GM19328 (cell line): ENCODE measurements at regions not wholly inside any gene's neighbourhood (a gene's known extent, or its start where the extent isn't known, plus 50 kb on each side); places are given as distances from the start of the nearest gene placed in this dataset.

Source experiments
- ATAC-seq: cut with Tn5 transposase; IDR thresholded peaks from one replicate; pipeline ENCODE4 v1.9.1; 2021; ENCODE audit warnings: mild to moderate bottlenecking, moderate library complexity; ENCODE audit not compliant: unreplicated experiment

DNA sequence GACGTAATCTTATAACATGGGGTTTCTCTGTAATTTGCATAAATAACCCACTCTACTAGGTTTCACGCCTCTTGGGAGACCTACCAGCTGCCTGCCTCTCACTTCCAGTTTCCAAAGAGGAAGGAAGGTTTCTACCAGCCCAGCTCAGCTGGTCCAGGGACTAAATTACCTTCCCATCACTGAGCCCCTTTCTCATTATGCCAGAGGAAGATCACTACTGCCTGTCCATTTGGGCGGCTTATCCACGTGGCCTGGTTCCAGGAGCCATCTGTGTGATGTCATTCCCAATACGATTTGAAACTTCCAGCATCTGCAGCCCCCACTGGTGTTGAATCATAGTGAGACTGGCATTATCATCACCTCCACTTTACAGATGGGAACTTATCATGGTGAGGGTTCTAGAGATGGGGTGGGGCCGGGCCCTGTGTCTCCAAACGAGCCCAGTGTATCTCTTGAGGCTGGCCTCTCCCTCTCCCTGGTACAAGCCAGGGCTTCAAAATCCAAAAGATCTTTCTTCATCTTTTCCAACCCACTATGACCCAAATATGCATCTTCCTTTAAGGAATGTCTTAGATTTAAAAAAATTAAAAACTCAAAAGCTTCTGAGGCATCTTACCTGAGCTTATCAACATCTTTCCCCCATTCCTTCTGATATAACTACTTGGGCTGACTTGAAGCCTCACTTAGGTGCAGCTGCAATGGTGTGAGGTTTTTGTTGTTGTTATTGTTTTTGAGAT is 140.8 kb downstream of the DDX1 start:
- peak; percentile 94 for ATAC-seq

DNA sequence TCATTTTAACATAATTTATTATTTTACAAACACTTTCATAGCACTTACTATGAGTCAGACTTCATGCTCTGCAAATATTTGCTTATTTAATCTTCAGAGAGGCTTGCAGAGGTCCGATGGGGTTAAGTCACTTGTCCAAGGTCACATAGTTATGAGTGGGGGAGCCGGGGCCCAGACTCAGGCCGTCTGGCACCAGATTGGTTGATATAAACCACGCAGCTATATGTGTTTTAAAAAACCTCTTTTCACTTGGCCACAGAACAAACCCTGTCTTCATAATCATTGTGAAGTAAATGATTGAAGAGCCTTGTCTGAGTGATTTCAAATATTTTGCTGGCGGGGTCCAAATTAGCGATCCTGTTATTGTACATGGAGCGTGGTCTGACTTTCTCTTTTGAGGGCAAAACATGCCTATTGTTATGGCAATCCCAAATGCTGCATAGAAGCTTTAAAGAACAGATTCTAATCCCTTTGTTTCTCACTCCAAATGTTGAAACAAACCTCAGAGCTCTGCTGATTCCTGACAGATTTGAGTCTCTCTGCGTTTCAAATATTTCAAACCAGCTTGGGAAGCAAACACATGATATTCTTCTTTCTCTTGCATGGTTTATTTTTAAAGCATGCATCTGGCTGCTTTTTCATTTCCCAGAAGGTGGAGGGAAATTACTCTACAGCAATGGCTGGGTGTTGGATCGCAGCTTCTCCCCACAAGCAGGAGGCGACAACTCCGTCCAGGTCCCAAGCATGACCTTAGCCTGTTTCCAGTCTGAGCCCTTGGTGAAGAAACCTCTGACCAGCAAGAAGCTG is 142.4 kb downstream of the DDX1 start:
- ATAC-seq: no peak

DNA sequence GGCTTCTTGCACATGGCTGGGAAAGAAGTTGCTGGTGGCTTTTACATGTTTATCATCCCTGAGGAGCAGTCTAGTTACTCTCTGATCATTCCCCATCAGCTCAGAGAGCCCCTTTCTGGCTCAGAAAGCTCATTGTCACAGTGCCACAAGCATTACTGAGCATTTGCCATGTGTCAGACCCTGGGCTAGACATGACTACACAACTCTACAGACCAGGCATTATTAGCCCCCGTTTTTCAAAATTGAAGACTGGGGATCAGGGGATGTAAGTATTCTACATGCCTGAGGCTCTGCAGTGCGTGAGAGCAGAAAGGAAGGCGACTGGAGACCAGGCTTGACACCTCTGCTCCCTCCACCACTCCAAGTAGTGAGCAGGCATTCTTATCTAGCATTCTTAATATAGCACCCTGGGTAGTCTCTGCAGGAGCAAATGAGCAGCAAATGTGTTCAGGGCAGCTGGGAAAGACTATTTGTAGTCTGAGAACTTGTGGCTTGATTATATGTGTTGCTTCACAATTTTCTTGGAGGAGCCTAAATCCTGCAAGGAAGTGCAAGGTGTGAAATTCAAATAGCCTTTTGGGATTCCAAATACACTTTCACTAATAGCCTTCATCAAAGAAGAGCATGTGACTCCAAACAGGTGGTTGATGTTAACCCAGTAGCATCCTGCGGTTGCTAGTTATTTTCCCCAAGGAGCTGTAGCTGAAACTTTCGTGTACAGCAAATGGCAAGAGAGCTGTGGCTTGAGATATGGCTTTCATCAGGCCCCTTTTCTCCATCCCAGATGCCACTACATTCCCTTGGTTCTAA is 143.2 kb downstream of the DDX1 start:
- no peak for ATAC-seq

DNA sequence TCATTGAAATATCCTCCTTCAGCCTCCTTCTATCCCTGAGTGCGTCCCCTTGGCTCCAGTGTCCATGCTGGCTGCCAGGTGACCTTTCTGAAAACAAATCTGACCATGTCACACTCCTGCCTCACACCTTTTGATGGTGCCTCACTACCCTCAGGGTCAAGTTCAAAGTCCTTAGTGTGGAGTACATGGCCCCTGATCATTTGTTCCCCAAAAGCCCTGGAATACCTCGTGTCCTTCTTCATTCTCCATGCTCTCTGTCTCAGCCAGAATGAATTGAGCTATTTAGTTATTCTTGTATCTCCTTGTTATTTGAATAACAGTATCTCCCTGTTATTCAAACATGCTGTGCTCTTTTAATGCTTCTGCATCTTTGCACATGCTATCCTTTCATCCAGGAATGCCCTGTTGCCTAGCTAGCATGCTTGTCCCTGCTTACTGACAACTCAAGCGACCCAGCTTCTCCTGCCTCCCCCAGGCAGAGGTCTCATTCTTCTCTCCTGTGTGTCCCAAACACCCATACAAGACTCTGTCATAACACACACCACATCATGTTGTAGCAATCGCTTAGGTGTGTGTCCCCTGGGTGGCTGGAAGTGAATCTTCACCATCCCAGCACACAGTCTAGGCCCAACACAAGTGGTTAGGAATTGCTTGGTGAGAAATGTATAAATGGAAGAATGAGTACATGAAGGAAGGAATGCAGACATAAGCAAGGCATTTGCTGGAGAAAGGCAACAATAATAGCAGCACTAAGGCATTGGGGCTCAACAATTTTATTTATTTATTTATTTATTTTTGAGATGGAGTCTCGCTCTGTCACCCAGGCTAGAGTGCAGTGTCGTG is 144.0 kb downstream of the DDX1 start:
- ATAC-seq: no peak

DNA sequence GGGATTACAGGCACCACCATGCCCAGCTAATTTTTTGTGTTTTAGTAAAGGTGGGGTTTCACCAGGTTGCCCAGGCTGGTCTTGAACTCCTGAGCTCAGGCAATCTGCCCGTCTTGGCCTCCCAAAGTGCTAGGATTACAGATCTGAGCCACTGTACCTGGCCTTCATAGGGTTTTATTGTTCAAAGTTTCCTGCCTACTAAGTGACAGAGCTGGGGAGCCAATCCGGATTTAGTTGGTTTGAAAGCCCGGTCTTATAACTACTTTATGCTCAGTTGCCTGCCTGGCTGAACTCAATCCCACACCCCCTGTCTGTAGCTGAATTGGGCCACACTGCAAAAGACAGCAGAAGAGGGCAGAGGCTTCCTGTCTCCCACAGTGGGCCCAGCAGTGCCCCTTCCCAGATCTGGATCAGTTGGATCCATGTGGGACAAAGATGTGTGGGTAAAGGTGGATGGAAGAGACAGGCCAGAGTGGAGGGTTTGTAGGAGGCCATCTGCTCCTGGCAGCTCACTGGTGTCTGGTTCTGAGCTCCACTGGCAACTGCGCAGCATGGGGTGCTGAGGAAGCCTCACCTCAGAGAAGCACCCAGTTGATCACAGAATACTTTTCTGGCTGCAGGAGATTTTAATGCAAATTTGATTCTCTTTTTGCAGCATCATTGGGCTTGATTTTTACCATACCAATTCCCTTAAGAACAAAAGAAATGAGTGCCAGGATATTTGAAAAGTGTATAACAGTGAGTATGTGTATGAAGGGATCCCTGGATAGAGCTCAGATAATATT is 144.9 kb downstream of the DDX1 start:
- no peak for ATAC-seq

DNA sequence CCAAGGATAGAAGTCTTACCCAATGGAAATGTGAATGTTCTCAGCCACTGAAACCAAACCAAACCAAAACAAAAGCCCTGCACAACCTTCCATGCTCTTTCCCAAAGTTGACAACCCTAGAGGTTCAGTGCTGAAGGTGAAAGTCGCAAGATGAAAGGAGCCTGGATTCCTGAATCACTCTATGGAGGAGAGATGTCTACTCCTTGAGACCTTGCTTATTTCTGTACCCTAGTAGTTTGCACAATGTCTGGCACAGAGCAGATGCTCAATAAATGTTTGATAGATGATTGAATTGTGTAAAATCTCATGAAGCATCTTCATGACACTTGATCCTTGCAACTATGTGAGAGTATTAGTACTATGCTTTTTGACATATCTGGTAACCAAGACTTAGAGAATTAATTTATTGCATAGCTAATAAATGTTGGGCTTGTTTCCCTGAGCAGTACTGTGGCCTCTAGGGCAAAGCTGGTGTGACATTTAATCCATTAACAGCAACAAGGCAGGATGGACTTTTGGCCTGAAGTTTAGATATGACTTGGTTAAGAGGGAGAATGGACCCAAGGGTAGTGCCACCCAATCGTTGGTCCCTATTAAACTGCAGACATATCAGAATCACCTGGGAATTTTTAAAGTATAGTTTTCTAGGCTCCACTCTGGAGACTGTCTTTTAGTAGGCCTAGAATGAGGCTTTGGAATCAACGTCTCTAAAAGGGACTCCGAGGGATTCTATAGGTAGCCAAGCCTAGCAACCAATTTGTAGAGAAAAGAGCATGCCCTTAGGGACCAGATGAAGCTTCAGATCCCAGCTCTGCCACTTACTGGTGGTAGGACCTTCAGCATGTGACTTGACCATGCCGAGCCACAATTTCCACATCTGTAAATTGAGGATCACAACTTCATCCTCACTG is 145.9 kb downstream of the DDX1 start:
- no peak for ATAC-seq

DNA sequence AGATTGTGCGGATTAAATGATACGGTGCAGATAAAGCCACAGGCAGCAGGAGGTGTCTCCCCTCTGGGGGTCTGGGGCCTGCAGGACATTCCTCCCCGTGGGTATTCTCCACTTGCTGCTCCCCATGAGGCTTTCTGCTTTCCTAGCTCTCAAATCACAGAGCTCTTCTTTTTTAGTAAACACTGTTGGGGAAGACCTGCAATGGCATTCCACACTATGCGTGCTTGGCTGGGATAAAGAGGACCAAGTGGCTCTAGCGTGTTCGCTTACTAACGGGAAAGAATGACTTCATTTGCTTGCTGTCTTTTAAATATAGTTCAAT is 146.5 kb downstream of the DDX1 start:
- no peak for ATAC-seq

DNA sequence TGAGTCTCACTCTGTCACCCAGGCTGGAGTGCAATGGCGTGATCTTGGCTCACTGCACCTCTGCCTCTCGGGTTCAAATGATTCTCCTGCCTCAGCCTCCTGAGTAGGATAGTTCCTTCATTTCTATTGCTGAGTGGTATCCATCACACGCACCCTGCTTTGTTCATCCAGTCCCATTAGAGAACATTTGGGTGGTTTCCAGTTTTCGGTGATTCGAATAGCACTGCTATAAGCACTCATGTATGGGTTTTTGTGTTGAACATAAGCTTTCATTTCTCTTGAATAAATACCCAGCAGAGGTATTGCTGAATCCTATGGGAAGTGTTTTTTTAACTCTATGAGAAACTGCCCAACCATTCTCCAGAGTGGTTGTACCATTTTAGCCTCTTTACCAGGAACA is 147.3 kb downstream of the DDX1 start:
- ATAC-seq: no peak

DNA sequence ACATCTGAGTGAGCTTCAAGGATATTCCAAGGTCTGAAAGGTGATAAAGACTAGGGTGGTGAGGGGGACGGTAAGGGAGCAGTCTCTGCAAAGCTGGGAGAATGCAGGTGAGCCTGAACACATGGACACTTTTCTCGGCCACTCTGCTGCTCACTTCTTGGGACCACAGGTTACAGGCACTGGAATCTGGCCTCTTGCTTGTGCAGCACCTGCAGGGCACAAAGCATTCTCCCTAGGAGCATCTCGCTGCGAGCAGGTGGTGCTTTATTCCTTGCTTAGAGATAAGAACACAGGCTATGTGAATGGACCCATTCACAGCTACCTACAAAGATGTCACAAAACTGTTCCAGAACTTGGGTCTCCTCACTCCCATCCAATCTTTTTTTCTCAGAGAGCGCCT is 153.2 kb downstream of the DDX1 start:
- no peak for ATAC-seq

DNA sequence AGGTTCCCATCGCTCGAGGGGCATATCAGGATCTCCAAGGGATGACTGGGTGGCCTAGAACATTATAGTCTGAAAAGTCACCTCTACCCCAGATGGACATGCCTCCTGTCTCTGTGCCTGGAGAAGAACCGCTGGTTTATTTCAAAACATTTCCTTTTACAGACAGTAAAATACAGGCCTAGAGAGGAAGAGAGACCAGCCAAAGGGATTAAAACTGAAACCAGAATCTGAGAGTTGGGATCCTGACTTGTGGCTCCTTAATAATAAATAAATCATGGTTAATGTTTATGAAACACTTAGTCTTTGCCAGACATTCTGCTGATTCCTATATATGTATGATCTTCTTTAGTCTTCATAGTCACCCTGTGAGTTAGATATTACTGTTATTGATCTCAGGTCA is 153.7 kb downstream of the DDX1 start:
- no peak for ATAC-seq

DNA sequence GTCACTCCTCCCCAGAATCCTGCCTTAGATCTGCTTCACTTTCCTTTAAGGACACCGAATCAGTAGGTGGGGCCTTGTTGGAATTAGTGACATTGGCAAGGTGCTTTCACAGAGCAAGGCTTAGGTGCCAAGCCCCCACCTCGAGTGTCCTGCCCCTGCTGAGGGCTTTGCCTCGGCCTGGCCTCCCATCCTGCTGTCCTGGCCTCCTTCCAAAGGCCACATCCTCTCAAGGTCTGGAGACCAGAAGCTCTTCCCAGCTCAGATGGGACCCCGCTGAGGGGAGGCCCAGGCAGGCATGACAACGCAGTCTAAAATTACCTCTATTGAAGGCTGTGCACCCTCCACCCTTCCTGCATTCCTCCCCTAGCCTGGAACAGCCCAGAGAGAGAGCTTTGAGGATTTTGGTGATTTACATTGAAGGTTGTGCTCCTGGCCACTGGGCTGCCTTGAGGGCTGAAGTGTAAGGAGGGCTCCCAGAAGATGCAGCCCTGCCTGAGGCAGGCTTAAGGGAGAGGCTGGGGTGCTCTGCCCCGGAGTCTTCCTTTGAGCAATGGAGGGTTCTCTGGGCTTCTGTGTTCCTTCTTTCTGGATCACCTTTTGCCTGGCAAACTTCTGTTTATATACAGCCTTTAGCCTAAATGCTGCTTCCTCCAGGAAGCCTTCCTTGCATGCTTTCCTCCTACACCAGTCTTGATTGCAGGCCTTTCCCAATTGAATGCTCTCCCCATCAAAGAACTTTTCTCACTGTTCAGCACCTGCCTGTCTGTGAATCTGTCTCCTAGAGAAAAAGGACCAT is 154.4 kb downstream of the DDX1 start:
- no peak for ATAC-seq

DNA sequence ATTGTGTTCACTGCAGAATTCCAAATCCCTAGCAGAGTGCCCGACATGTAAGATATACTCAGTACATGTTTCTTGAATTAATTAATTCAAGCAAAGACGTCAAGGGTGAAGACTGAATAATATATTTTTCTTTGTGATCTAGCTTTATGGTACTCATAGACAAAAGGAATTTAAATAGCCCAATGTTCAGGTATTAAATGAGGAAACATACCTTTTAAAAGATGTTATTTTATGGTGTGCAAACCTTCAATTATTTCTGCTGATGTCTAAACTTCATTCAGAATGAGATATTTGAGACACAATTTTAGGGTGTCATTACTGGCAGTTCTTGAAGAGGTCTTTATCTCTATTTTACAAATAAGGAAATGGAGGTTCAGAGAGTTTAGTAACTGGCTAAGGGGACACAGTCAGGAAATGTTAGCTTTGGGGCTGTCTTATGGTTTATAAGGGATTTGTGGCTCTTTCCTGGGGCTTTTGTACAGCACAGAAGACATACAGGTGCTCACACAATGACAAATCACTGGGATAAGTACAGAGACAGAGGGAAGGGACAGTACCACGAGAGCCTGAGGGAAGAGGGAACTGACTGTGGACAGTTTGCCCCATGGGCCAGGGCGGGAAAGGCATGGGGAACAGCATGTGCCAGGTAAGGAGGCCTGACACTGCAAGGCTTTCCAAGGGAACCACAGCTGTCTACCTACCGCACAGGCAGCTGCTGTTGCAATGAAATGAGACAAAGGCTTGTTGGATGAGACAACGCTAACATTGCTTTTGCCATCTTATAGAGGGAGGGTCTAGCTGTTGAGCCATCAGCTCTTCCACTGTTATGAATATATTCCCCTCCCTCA is 155.3 kb downstream of the DDX1 start:
- ATAC-seq: no peak

DNA sequence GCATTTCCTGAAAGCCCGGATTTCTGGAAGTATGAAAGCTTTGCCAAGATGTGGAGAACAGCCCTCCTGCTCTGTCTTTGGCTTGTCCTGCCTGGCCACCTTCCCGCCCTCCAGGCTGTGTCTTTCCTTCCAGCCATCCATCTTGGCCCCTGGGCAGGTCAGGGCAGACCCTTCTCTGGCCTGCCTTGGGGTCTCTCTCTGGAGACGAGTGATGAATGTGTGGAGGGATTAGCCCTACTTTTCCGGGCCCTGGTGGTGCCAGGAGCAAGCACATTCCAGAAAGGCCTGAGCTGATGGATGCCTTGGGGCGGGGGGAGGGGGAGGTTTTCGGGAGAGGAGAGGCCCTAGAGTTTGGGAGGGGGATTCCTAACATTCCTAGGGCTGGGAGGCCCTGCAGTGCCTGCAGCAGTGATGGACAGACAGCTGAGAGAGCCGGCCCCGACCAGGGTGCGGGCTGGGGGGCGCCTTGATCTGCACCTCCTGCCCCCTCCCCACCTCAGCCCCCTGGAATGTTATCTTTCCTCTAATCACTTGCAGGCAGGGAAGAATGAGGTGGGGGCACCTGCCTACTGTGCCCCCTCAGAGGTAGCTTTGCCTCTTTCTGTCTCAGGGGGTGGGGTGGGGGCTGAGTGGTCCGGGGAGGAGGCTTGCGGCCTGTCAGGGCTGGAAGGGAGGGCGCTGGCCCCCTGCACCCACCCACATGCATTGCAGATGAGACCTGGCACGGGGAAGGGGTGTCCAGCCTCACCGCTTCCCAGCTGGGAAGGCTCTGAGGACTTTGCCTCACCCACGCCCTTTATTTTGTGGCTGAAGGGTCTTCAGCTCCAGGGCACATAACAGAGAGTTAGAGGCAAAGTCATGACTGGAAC is 156.2 kb downstream of the DDX1 start:
- ATAC-seq: no peak

DNA sequence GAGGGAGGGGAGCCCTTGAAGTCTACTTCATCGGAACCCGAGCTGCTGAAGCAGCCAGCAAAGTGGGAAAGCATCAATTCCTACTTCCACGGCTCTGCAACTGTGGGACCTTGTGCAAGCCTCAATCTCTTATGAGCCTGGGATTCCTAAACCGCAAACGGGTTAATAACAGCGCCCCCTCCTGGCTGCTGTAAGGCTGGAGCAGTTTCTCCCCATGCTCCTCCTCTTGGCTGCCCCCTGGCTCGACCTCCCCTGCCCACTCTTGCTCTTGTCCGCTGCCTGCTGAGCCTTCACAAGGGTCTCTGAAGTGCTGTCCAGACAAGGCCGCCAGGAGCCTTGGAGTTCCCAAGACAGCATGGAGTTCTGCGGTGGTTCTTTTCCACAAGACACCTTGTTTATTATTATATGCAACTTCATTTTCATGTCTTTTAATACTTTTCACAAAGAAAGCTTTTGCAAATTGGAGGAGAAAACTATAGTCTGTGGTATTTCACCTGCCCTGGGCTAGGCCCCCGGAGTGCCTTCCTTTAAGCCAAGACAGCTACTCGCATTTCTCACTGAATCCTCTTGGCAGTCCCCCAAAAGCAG is 157.2 kb downstream of the DDX1 start:
- no peak for ATAC-seq

DNA sequence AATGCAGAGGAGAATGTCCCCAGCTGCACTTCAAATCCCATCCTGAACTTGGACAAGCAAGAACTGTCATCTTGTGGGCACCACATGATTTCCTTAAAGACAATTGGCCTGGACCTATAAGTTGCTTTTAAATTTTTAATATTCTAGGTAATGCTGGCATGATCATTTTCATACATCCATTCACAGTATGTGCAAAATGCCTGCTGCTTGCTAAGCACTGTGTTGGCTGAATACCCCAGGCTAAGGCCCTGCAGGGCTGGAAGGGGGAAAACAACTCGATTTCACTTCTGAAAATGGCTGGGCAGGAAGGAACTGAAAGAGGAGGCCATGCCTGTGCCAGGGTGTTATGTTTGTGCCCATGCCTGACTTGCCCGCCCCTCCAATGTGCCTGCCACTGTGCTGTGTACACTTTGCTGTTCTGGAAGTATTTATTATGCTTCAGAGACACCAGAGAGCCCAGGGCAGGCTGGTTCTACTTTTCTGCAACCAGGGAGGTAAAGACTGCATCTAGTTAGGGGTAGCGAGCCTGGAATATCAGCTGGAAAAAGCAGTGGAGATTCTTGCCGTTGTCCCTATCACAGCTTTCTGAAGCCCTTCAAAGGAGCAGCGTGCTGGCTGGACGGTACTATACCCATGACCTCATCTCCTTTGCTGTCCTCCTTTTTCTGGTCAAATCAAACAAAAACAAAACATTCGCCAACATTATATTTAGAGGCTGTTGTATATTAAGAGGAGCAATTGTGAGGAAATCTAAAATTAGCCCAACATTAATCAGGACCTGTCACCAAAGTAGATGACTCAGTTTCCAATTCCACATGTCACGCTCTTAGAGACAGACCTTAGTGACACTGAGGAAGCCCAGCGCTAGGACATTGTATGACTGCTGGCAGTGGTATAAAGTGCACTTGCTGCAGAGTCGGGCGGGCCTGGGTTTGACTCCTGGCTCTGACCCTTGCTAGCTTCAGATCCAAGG is 158.1 kb downstream of the DDX1 start:
- ATAC-seq: no peak
